ENCODE measurements at regions not wholly inside any gene's neighbourhood (a gene's known extent, or its start where the extent isn't known, plus 50 kb on each side); places are given as distances from the start of the nearest gene placed in this dataset.

GRCh38 chr14:54052696-54053385, 96.2 kb upstream of the BMP4 start:
- TF ChIP-seq CTCF (IDR thresholded peaks at IDR 0.05; ENCODE audit: poor library complexity): no peak
- TF ChIP-seq EZH2 (IDR thresholded peaks at IDR 0.05; ENCODE audit: borderline replicate concordance): no peak
- TF ChIP-seq EZH2phosphoT487 (IDR thresholded peaks at IDR 0.05; ENCODE audit: low read depth, severe bottlenecking, unreplicated experiment): no peak

Measured in hepatocyte (in vitro differentiated cells).